NCI-H2227 (cell line): ENCODE measurements at regions not wholly inside any gene's neighbourhood (a gene's known extent, or its start where the extent isn't known, plus 50 kb on each side); places are given as distances from the start of the nearest gene placed in this dataset.

Experiments
- DNase-seq: peaks from one replicate; lab custom pipeline; 2025; ENCODE audit not compliant: unreplicated experiment; lab: John Stamatoyannopoulos, UW

GRCh38 chr22:27133681-27134314, 476.4 kb downstream of the MIAT start:
- DNase-seq = no peak

- no peak for DNase-seq
These were observed 476.9 kb downstream of the MIAT start for GRCh38 chr22:27134315-27134701.

DNA sequence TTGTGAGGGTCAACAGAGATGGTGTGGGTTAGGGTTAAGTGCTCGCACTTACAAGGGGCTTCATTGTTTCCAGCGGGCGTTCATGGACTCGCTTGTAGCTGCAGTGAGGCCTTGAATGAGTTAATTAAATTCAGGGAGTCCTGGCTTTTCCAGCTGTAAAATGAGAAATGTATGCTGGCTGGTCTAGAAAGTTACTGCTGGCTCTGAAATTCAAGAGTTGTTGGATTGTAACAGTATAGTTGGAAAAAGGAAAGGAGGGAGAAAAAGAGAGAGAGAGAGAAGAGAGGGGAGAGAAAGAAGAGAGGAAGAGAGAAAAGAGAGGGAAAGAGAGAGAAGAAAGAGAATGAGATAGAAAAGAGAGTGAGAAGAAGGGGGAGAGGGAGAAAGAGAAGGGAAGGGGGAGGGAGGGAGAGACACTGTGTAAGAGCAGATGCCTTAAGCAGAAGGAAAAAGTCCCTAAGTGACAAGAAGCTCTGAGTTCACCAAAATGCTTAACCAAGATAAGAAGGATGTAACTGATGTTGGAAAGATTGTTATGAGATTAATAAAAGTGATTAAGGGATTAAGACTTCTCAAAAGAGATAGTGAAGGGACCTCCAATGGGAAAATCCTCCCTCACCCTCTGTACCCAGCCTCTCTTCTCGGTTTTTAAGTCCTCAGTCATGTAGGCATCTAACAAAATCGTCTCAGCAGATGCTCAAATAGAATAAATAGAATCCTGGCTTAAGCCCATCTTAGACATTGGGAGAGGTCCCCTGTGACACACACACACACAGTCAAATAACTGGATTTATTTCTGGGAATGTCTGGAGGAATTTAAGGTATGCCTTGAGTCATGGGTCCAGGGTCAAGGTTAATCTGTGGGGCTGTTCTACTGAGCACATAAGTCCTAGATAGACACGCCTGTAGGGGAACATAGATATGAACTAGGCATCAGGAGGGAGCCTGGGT, 477.9 kb downstream of the MIAT start:
- DNase-seq = no peak

GRCh38 chr22:27136596-27136995, 479.2 kb downstream of the MIAT start:
- no peak for DNase-seq

GRCh38 chr22:27137871-27138337, 480.5 kb downstream of the MIAT start:
- DNase-seq = no peak

GRCh38 chr22:27138471-27138870, 481.1 kb downstream of the MIAT start:
- DNase-seq = no peak

DNA sequence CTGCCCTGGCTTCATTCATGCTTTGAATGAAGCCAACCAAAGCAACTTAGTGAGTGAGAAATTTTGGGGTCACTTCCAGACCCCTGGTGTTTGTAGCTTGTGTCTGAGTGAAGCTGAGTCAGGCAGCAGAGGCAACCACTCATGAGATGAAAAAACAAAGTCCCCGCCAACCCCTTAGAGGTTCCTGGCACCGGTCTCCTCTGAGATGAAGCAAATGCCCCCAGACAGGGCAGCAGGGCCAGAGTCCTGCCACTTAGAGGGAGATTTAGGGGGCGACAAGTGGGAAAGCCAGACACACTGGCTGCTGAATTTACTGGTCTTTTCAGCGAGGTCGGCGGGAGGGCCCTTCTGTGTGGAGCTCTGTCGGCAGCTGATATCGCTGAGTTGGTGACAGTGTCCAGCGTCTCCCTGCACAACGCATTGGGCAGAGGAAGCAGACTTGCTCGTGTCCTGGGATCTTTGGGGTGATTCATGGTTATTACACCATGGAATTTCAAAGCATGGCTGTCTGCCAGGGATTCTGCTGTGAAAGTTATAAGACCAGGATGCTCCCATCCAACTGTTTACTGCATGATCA, 482.6 kb downstream of the MIAT start:
- DNase-seq = no peak

DNA sequence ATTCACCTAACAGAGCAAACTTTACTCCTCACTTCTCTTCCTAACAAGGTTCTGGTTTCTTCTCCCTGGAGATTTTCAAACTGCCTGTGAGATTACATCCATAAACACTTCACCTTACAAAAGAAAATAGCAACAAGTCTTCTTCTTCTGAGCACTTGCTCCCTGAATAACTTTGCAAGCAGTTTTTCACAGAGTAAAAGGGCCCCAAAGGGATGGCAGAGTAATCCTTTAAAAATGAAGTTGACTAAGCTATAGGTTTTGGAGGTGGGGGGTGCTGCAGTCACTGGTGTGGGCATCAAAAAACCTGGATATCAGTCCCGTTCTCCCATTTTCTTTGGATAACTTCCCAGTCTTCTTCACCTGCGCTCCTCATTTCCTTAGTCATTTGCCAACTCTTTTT, 484.9 kb downstream of the MIAT start:
- no peak for DNase-seq

- no peak for DNase-seq
These were observed 486.9 kb downstream of the MIAT start for GRCh38 chr22:27144321-27144720.

DNA sequence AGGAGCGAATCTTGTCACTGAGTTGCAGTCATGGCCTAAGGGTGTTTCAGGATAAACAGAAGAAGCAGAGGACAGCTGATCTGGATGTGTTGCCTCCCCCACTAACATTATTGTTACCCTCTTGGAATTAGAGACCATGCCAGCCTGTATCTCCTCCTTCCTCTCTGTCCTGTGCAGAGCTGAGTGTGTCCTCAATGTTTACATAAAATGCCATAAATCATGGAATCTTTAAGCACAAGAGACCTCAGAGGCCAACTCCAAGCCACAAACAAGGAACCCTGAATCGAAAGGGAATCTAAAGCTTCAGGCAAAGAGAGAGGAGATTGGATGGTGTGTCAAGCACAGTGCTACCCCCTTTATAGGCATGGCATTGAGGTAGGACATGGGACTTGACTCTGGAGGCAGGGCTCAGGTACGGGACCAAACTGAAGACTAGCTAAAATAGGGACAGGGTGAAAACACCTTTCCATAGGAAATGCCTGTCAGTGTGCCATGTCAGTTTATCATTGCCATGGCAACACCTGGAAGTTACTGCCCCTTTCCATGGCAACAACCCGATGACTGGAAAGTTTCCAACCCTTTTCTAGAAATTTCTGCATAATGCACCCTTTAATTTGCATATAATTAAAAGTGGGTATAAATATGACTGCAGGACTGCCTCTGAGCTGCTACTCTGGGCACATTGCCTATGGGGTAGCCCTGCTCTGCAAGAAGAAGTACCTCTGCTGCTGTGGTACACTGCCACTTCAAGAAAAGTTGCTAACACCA, 489.7 kb downstream of the MIAT start:
- no peak for DNase-seq

DNA sequence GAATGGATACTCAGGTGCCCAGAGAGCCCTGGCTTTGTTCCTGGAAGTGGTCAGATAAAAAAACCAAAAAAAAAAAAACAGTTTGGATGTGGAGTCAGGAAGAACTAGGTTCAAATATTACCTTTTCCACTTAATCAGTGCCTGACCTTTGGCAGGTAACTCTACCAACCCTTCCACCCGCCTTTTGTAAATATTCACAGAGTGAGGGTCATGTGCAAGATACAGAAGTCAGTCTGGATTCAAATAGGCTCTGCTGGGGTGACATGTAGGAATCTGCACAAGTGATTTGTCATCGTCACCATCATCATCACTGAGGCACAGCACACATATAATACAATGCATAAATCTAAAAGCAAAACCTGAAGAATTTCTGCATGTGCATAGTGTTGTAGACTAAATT, 490.7 kb downstream of the MIAT start:
- DNase-seq = no peak

DNA sequence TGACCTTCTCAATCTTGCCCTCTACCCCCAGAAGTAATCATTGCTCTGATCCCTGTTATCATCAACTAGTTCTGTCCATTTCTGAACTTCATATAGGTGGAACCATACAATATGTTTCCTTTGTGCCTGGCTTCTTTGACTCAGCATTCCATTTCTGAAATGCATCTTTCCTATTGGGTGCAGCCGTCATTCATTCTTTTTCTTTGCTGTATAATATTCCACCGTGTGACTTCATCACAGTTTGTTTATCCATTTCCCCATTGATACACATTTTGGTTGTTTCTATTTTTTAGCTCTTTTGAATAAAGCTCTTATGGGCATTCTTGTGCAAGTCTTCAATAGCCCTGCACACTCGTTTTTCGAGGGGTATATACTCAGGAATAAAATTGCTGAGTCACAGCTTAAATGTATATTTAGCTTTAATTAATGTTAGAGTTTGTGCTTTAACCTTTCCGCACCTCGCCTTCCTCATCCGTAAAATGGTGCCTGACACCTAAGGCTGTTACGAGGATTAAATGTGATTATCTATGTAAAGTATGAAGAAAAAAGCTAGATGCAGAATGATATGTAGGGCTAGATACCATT, 491.6 kb downstream of the MIAT start:
- DNase-seq = no peak

- no peak for DNase-seq
These were observed 492.6 kb downstream of the MIAT start for GRCh38 chr22:27149921-27150543.

GRCh38 chr22:27150544-27150941, 493.2 kb downstream of the MIAT start:
- peak; percentile 41 for DNase-seq

GRCh38 chr22:27151407-27151806, 494.0 kb downstream of the MIAT start:
- no peak for DNase-seq

DNA sequence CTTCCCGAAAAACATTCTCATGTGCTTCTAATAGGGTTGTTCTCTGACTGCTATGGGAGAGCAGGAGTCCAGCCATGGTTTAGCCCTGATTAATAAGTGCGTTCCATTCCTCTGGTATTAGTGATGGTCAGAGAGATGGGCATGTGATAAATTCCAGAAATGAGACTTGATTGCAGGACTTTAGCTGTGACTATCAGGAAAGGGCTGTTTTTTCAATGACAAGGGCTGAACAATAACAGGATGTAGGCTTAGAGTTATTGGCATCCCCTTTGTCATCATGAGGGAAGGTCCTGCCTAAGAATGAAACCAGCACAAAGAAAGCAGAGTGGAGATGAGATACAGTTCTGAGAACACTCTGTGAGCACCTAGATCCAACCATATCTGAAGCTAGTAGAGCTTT, 494.6 kb downstream of the MIAT start:
- no peak for DNase-seq

DNA sequence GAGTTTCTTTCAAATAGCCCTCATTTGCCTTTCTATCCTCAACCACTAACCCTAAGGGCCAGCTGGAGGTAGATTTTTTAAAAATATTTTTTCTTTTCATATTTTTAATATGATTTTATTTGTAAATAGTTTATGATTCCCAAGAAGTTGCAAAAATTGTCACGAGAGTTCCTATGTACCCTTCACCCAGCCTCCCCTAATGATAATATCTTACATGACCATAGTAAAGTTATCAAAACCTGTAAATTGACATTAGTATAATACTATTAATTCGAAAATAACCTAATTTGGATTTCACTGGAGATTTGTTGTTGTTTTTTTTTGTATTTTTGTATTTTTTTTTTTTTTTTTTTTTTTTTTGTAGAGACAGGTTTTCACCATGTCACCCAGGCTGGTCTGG, 495.5 kb downstream of the MIAT start:
- DNase-seq = no peak

- no peak for DNase-seq
These were observed 496.0 kb downstream of the MIAT start for GRCh38 chr22:27153386-27153785.

DNA sequence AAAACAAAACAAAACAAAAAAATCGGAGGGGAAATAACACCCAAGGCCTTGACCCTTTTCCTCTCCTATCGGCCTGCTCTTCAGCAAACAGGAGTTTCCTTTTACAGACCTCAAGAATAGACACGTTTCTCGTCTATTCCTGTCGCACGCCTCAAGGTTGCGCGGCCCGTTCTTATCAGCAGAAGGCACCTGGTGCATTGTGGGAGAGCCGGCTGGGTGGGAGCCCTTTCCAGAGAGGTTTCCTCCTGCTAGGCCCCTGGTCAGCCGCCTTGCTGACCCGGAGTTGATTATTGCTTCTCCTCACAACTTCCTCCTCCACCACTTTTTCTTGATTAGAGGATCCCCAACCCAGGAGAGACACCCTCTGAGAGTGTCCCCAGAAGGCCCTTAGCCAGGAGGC, 497.3 kb downstream of the MIAT start:
- DNase-seq = no peak

GRCh38 chr22:27156821-27157489, 499.6 kb downstream of the MIAT start:
- DNase-seq = no peak
